A549 (cell line): ENCODE measurements at regions not wholly inside any gene's neighbourhood (a gene's known extent, or its start where the extent isn't known, plus 50 kb on each side); places are given as distances from the start of the nearest gene placed in this dataset.

ENCODE experiments used
- ATAC-seq, 2 experiments: fragments of 200-7000 bp in 1 of 2; fragments of >200 bp in 1 of 2; cut with Nextera tagmentation in 1 of 2; cut with Tn5 transposase in 1 of 2; 3 replicates each; pipeline versions ENCODE4 v1.8.0 to v1.9.1; 2018 to 2020; ENCODE audit warnings: mild to moderate bottlenecking in 1 of 2, moderate library complexity in 1 of 2
- CTCF ChIA-PET: fragments of 300-600 bp; sonication (Branson Sonifier 250); formaldehyde crosslinking; extraction: SDS; loops from one replicate; lab custom pipeline; 2021; ENCODE audit warnings: antibody characterized with exemption, inconsistent platforms; lab: Yijun Ruan, JAX
- POLR2A ChIA-PET: fragments of 350-600 bp; formaldehyde crosslinking; extraction: SDS; loops from one replicate; lab custom pipeline; 2021; ENCODE audit warnings: antibody characterized with exemption, inconsistent platforms; lab: Yijun Ruan, JAX
- DNase-seq, 2 experiments: peaks; one replicate each; pipeline versions ENCODE4 v3.0.0 to v3.0.0-alpha.2; 2011 to 2016; ENCODE audit warnings: low read depth in 1 of 2, low spot score in 1 of 2
- FAIRE-seq: peaks from 2 replicates; lab custom pipeline; 2011; peaks lifted over from hg19 to GRCh38; lab: Jason Lieb, UNC
- H3K27ac ChIP-seq, 2 experiments: fragments of >200 bp; sonication (Bioruptor Twin); formaldehyde crosslinking; 3 replicates each; pipeline ENCODE4 v1.5.1; 2016 to 2017
- H3K4me1 ChIP-seq: fragments of >200 bp; sonication (Bioruptor Twin); formaldehyde crosslinking; 3 replicates; pipeline ENCODE4 v1.6.1; 2016
- H3K4me2 ChIP-seq: fragments of >200 bp; sonication (Bioruptor Twin); formaldehyde crosslinking; 3 replicates; pipeline ENCODE4 v1.6.1; 2016
- H3K4me3 ChIP-seq: fragments of >200 bp; sonication (Bioruptor Twin); formaldehyde crosslinking; 3 replicates; pipeline ENCODE4 v1.5.1; 2016
- H3K9me3 ChIP-seq: fragments of >200 bp; sonication (Bioruptor Twin); formaldehyde crosslinking; 3 replicates; pipeline ENCODE4 v1.6.1; 2016
- CBX8 ChIP-seq: fragments of 200-600 bp; sonication (generic); IDR thresholded peaks from 2 replicates; pipeline ENCODE4 v1.6.1; 2016
- CEBPB ChIP-seq, 2 experiments: fragments of >200 bp in 1 of 2; sonication (Bioruptor Twin) in 1 of 2; formaldehyde crosslinking in 1 of 2; IDR thresholded peaks; 2 replicates each; pipeline ENCODE4 v1.6.1; 2012 to 2016
- CHD2 ChIP-seq: fragments of 150-350 bp; IDR thresholded peaks from 2 replicates; pipeline ENCODE4 v1.6.1; 2014; ENCODE audit warnings: low read length; ENCODE audit not compliant: partially characterized antibody
- CHD4 ChIP-seq: fragments of 200-600 bp; sonication (generic); IDR thresholded peaks from 2 replicates; pipeline ENCODE4 v1.6.1; 2016; ENCODE audit warnings: antibody characterized with exemption, mild to moderate bottlenecking, borderline replicate concordance
- EHF ChIP-seq: fragments of 250-450 bp; sonication (Bioruptor Pico); IDR thresholded peaks from 2 replicates; pipeline ENCODE4 v1.5.0; 2020; ENCODE audit warnings: mild to moderate bottlenecking
- EP300 ChIP-seq, 2 experiments: fragments of >200 bp; sonication (Bioruptor Twin); formaldehyde crosslinking; IDR thresholded peaks; 2 replicates in 1 of 2; 3 replicates in 1 of 2; pipeline ENCODE4 v1.6.1; 2016 to 2017
- FOSB ChIP-seq: fragments of 250-450 bp; sonication (Bioruptor Pico); IDR thresholded peaks from 2 replicates; pipeline ENCODE4 v1.5.0; 2020; ENCODE audit warnings: mild to moderate bottlenecking, moderate library complexity
- FOSL2 ChIP-seq, 2 experiments: fragments of 450-650 bp in 1 of 2; fragments of >200 bp in 1 of 2; sonication (Bioruptor Twin) in 1 of 2; formaldehyde crosslinking; IDR thresholded peaks; 2 replicates each; pipeline versions ENCODE4 v1.5.0 to v1.6.1; 2016 to 2020; ENCODE audit warnings: mild to moderate bottlenecking in 1 of 2, moderate library complexity in 1 of 2
- FOXS1 ChIP-seq: fragments of 250-450 bp; sonication (Bioruptor Pico); IDR thresholded peaks from 2 replicates; pipeline ENCODE4 v1.5.0; 2020; ENCODE audit warnings: mild to moderate bottlenecking, moderate library complexity
- GATA3 ChIP-seq: IDR thresholded peaks from 2 replicates; pipeline ENCODE4 v1.6.1; 2012; ENCODE audit warnings: borderline replicate concordance
- HMGXB4 ChIP-seq: fragments of 250-450 bp; sonication (Bioruptor Pico); IDR thresholded peaks from 2 replicates; pipeline ENCODE4 v1.5.0; 2021; ENCODE audit warnings: mild to moderate bottlenecking, moderate library complexity, borderline replicate concordance
- JUNB ChIP-seq: fragments of >200 bp; sonication (Bioruptor Twin); formaldehyde crosslinking; IDR thresholded peaks from 2 replicates; pipeline ENCODE4 v1.6.1; 2016
- KDM1A ChIP-seq: fragments of 200-600 bp; sonication (generic); IDR thresholded peaks from 2 replicates; pipeline ENCODE4 v1.6.1; 2016; ENCODE audit warnings: low read depth, mild to moderate bottlenecking
- MAX ChIP-seq: IDR thresholded peaks from 2 replicates; pipeline ENCODE4 v1.6.1; 2012
- MYC ChIP-seq: IDR thresholded peaks from 2 replicates; pipeline ENCODE4 v1.6.1; 2012; ENCODE audit warnings: mild to moderate bottlenecking, inconsistent platforms, low read length, improper control_type of control experiment, borderline replicate concordance
- POLR2A ChIP-seq: IDR thresholded peaks from 2 replicates; pipeline ENCODE4 v1.6.1; 2012; ENCODE audit warnings: mild to moderate bottlenecking, low read length
- RCOR1 ChIP-seq: fragments of 150-350 bp; IDR thresholded peaks from 2 replicates; pipeline ENCODE4 v1.6.1; 2014; ENCODE audit warnings: antibody characterized with exemption, low read length, low read depth
- SMC3 ChIP-seq: fragments of >200 bp; sonication (Bioruptor Twin); formaldehyde crosslinking; IDR thresholded peaks from 3 replicates; pipeline ENCODE4 v1.6.1; 2018; ENCODE audit warnings: inconsistent platforms
- TFCP2L1 ChIP-seq: fragments of 250-450 bp; sonication (Bioruptor Pico); IDR thresholded peaks from 2 replicates; pipeline ENCODE4 v1.5.0; 2021; ENCODE audit warnings: mild to moderate bottlenecking
- TP53 ChIP-seq: fragments of 250-450 bp; sonication (Bioruptor Pico); IDR thresholded peaks from 2 replicates; pipeline ENCODE4 v1.5.0; 2021; ENCODE audit warnings: mild to moderate bottlenecking, moderate library complexity
- TF ChIP-seq, protein P1 (sequence below): fragments of >200 bp; sonication (Bioruptor Twin); formaldehyde crosslinking; IDR thresholded peaks from 2 replicates; pipeline ENCODE4 v1.6.1; 2016
- TF ChIP-seq, protein P2 (sequence below): fragments of 250-450 bp; sonication (Bioruptor Pico); IDR thresholded peaks from 2 replicates; pipeline ENCODE4 v1.5.0; 2020; ENCODE audit warnings: low read depth, mild to moderate bottlenecking, moderate library complexity

- Histone ChIP-seq H3K4me2 (no peak overlapping the region), H3K4me1 (no peaks in the 10 kb centered on the region), H3K27ac (no peak overlapping the region), H3K4me3 (no peak overlapping the region), H3K9me3 (no peaks in the 10 kb centered on the region)
- no peak for ATAC-seq
- ChIA-PET POLR2A (no interaction called here), CTCF (interaction anchor here (0.6 to 1.1 kb wide), 2 partner anchors 9 to 203 kb away, joined by 3 to 5 read pairs; no protein-coding TSS in a partner anchor)
- no peak for DNase-seq
- no peak for FAIRE-seq
- TF ChIP-seq POLR2A (no peak), FOSL2 (IDR thresholded peaks at IDR 0.05) (no peak), FOSL2 (CRISPR knock-in tag; IDR thresholded peaks at IDR 0.05) (no peak)
Measured at GRCh38 chr16:63488955-63489354, 1452.7 kb upstream of the CDH8 start.

- POLR2A ChIA-PET = no interaction called here
- Histone ChIP-seq H3K9me3 (no peaks in the 10 kb centered on the region), H3K4me2 (no peak overlapping the region), H3K4me3 (no peak overlapping the region), H3K27ac (no peak overlapping the region), H3K4me1 (no peaks in the 10 kb centered on the region)
- ATAC-seq = no peak
- TF ChIP-seq CBX8 (no peak), RCOR1 (no peak), TFCP2L1 (CRISPR knock-in tag) (no peak), GATA3 (no peak), EP300 (IDR thresholded peaks at IDR 0.05) (no peak)
- TF ChIP-seq, protein P1, sequence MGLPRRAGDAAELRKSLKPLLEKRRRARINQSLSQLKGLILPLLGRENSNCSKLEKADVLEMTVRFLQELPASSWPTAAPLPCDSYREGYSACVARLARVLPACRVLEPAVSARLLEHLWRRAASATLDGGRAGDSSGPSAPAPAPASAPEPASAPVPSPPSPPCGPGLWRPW = no peak
- no peak for DNase-seq
- no peak for FAIRE-seq
- CTCF ChIA-PET = no interaction called here
Measured at GRCh38 chr16:63481060-63481459, 1444.8 kb upstream of the CDH8 start.

GRCh38 chr16:63473725-63474124 lies 1437.5 kb upstream of the CDH8 start:
- Histone ChIP-seq H3K27ac (no peak overlapping the region), H3K4me2 (no peak overlapping the region), H3K9me3 (no peaks in the 10 kb centered on the region), H3K4me1 (no peaks in the 10 kb centered on the region), H3K4me3 (no peak overlapping the region)
- TF ChIP-seq FOSB (CRISPR knock-in tag) (no peak), FOSL2 (IDR thresholded peaks at IDR 0.05) (no peak), FOSL2 (CRISPR knock-in tag; IDR thresholded peaks at IDR 0.05) (no peak), HMGXB4 (CRISPR knock-in tag) (no peak), MAX (no peak), FOXS1 (CRISPR knock-in tag) (no peak), CHD2 (no peak), KDM1A (no peak), MYC (no peak), RCOR1 (no peak), EHF (CRISPR knock-in tag) (no peak), JUNB (no peak), SMC3 (no peak), CHD4 (no peak), TP53 (no peak), CBX8 (no peak), CEBPB (IDR thresholded peaks at IDR 0.05) (no peak)
- TF ChIP-seq, protein P2, sequence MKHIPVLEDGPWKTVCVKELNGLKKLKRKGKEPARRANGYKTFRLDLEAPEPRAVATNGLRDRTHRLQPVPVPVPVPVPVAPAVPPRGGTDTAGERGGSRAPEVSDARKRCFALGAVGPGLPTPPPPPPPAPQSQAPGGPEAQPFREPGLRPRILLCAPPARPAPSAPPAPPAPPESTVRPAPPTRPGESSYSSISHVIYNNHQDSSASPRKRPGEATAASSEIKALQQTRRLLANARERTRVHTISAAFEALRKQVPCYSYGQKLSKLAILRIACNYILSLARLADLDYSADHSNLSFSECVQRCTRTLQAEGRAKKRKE = no peak
- ChIA-PET CTCF (interaction anchor here (0.6 to 1.4 kb wide), 2 partner anchors 12 to 899 kb away, joined by 3 to 6 read pairs; no protein-coding TSS in a partner anchor), POLR2A (no interaction called here)
- ATAC-seq (no peak), DNase-seq (no peak), FAIRE-seq (no peak)
